ENCODE measurements at regions not wholly inside any gene's neighbourhood (a gene's known extent, or its start where the extent isn't known, plus 50 kb on each side); places are given as distances from the start of the nearest gene placed in this dataset.

GRCh38 chr1:95703046-95703445, 469.0 kb downstream of the RWDD3 start:
- TF ChIP-seq CTCF (IDR thresholded peaks at IDR 0.05) (no peak), POLR2AphosphoS5 (IDR thresholded peaks at IDR 0.05) (no peak), EP300 (IDR thresholded peaks at IDR 0.05) (no peak)
- Histone ChIP-seq H3K9me3 (peaks cover 0 to 12% (median 11%) of the 10 kb centered on the region in 4 donors), H3K4me1 (no peaks in the 10 kb centered on the region), H3K36me3 (no peaks in the 10 kb centered on the region), H3K27me3 (no peaks in the 10 kb centered on the region), H3K27ac (no peak overlapping the region), H3K4me3 (no peak overlapping the region)
- intact Hi-C loops (cut with DNase I): no loop called here
- DNase-seq: no peak

GRCh38 chr1:95716097-95716496, 482.1 kb downstream of the RWDD3 start:
- 71 to 90% methylated on average over 3 of the region's 3 CpGs for WGBS, 2 donors
- no peaks in the 10 kb centered on the region for H3K27me3 ChIP-seq
- intact Hi-C loops (cut with DNase I): no loop called here
- no peaks in the 10 kb centered on the region for H3K4me1 ChIP-seq
- DNase-seq: no peak
- H3K36me3 ChIP-seq: no peaks in the 10 kb centered on the region
- no peak for TF ChIP-seq EP300 (IDR thresholded peaks at IDR 0.05)
- no peak for TF ChIP-seq POLR2AphosphoS5 (IDR thresholded peaks at IDR 0.05)
- no peak for TF ChIP-seq POLR2A (IDR thresholded peaks at IDR 0.05)
- TF ChIP-seq CTCF (IDR thresholded peaks at IDR 0.05): no peak
- H3K27ac ChIP-seq: no peak overlapping the region
- H3K4me3 ChIP-seq: no peak overlapping the region
- no peaks in the 10 kb centered on the region for H3K9me3 ChIP-seq

GRCh38 chr1:95716550-95716949, 482.5 kb downstream of the RWDD3 start:
- TF ChIP-seq POLR2AphosphoS5 (IDR thresholded peaks at IDR 0.05) (no peak), CTCF (IDR thresholded peaks at IDR 0.05) (no peak), POLR2A (IDR thresholded peaks at IDR 0.05) (no peak), EP300 (IDR thresholded peaks at IDR 0.05) (no peak)
- Histone ChIP-seq H3K9me3 (no peaks in the 10 kb centered on the region), H3K4me1 (no peaks in the 10 kb centered on the region), H3K27me3 (no peaks in the 10 kb centered on the region), H3K27ac (no peak overlapping the region), H3K36me3 (no peaks in the 10 kb centered on the region), H3K4me3 (no peak overlapping the region)
- intact Hi-C loops (cut with DNase I): no loop called here
- 78 to 91% methylated on average over 5 of the region's 5 CpGs for WGBS, 2 donors
- no peak for DNase-seq

GRCh38 chr1:95723346-95723745, 489.3 kb downstream of the RWDD3 start:
- intact Hi-C loops (cut with DNase I): no loop called here
- no peak overlapping the region for H3K4me3 ChIP-seq
- TF ChIP-seq POLR2A (IDR thresholded peaks at IDR 0.05) (no peak), POLR2AphosphoS5 (IDR thresholded peaks at IDR 0.05) (no peak), CTCF (IDR thresholded peaks at IDR 0.05) (no peak), EP300 (IDR thresholded peaks at IDR 0.05) (no peak)
- H3K9me3 ChIP-seq: no peaks in the 10 kb centered on the region
- no peaks in the 10 kb centered on the region for H3K27me3 ChIP-seq
- WGBS, 2 donors: 86 to 87% methylated on average over 1 of the region's 1 CpG
- no peaks in the 10 kb centered on the region for H3K36me3 ChIP-seq
- DNase-seq: no peak
- H3K27ac ChIP-seq: no peak overlapping the region
- no peaks in the 10 kb centered on the region for H3K4me1 ChIP-seq

GRCh38 chr1:95728841-95729240, 494.8 kb downstream of the RWDD3 start:
- 78 to 89% methylated on average over 2 of the region's 2 CpGs for WGBS, 2 donors
- Histone ChIP-seq H3K4me1 (no peaks in the 10 kb centered on the region), H3K9me3 (peaks cover 0 to 2% (median 0%) of the 10 kb centered on the region in 4 donors), H3K4me3 (no peak overlapping the region), H3K27ac (no peak overlapping the region), H3K27me3 (no peaks in the 10 kb centered on the region), H3K36me3 (no peaks in the 10 kb centered on the region)
- no peak for DNase-seq
- intact Hi-C loops (cut with DNase I): no loop called here
- TF ChIP-seq CTCF (IDR thresholded peaks at IDR 0.05): no peak
- TF ChIP-seq POLR2AphosphoS5 (IDR thresholded peaks at IDR 0.05): no peak
- TF ChIP-seq POLR2A (IDR thresholded peaks at IDR 0.05): no peak
- TF ChIP-seq EP300 (IDR thresholded peaks at IDR 0.05): no peak

Measured in sigmoid colon (tissue), 6 donors.